DND-41 (cell line): ENCODE measurements at regions not wholly inside any gene's neighbourhood (a gene's known extent, or its start where the extent isn't known, plus 50 kb on each side); places are given as distances from the start of the nearest gene placed in this dataset.

Source experiments
- ATAC-seq: fragments of 200-7000 bp; cut with Tn5 transposase; 3 replicates; pipeline ENCODE4 v1.9.1; 2021; ENCODE audit warnings: low read depth; ENCODE audit not compliant: insufficient read depth
- DNase-seq: peaks from one replicate; pipeline ENCODE4 v3.0.0-alpha.2; 2020
- H2AFZ ChIP-seq: 2 replicates; pipeline ENCODE4 v1.6.0; 2012; ENCODE audit warnings: low read depth, low read length
- H3K27ac ChIP-seq: 2 replicates; pipeline ENCODE4 v1.5.1; 2012; ENCODE audit warnings: low read length, inconsistent platforms
- H3K27me3 ChIP-seq: fragments of 200-600 bp; sonication (generic); 2 replicates; pipeline ENCODE4 v1.6.0; 2012; ENCODE audit warnings: low read length, mild to moderate bottlenecking, inconsistent platforms; ENCODE audit not compliant: insufficient read depth, poor library complexity
- H3K36me3 ChIP-seq: 2 replicates; pipeline ENCODE4 v1.5.1; 2012; ENCODE audit warnings: low read length, inconsistent platforms; ENCODE audit not compliant: insufficient read depth
- H3K4me1 ChIP-seq: 2 replicates; pipeline ENCODE4 v1.5.1; 2012; ENCODE audit warnings: mild to moderate bottlenecking, low read length; ENCODE audit not compliant: insufficient read depth
- H3K4me2 ChIP-seq: 2 replicates; pipeline ENCODE4 v1.6.0; 2012; ENCODE audit warnings: mild to moderate bottlenecking, moderate library complexity, low read length, inconsistent platforms; ENCODE audit not compliant: insufficient read depth
- H3K4me3 ChIP-seq, 2 experiments: fragments of 200-600 bp in 1 of 2; shearing (Covaris generic) in 1 of 2; 2 replicates each; pipeline ENCODE4 v1.5.1; 2012 to 2016; ENCODE audit warnings: inconsistent platforms in 2 of 2, low read length in 2 of 2, mild to moderate bottlenecking in 2 of 2, low read depth in 1 of 2, moderate library complexity in 1 of 2
- H3K79me2 ChIP-seq: 2 replicates; pipeline ENCODE4 v1.6.0; 2012; ENCODE audit warnings: low read length, inconsistent platforms; ENCODE audit not compliant: insufficient read depth
- H3K9ac ChIP-seq: 2 replicates; pipeline ENCODE4 v1.6.0; 2012; ENCODE audit warnings: low read depth, mild to moderate bottlenecking, inconsistent platforms, low read length, moderate library complexity
- H3K9me3 ChIP-seq: 2 replicates; pipeline ENCODE4 v1.5.1; 2012; ENCODE audit warnings: low read length, moderate library complexity, mild to moderate bottlenecking, inconsistent platforms; ENCODE audit not compliant: insufficient read depth, severe bottlenecking
- H4K20me1 ChIP-seq: 2 replicates; pipeline ENCODE4 v1.6.0; 2012; ENCODE audit warnings: low read length; ENCODE audit not compliant: insufficient read depth
- EZH2 ChIP-seq: IDR thresholded peaks from 3 replicates; pipeline ENCODE4 v1.6.1; 2012; ENCODE audit warnings: borderline replicate concordance, low read depth, mild to moderate bottlenecking, moderate library complexity, low read length, inconsistent platforms; ENCODE audit not compliant: severe bottlenecking
- TF ChIP-seq, protein P1 (sequence below): IDR thresholded peaks from 2 replicates; pipeline ENCODE4 v1.5.1; 2012; ENCODE audit warnings: borderline replicate concordance, low read length, moderate library complexity, mild to moderate bottlenecking; ENCODE audit not compliant: poor library complexity, severe bottlenecking; ENCODE audit errors: extremely low read depth

DNA sequence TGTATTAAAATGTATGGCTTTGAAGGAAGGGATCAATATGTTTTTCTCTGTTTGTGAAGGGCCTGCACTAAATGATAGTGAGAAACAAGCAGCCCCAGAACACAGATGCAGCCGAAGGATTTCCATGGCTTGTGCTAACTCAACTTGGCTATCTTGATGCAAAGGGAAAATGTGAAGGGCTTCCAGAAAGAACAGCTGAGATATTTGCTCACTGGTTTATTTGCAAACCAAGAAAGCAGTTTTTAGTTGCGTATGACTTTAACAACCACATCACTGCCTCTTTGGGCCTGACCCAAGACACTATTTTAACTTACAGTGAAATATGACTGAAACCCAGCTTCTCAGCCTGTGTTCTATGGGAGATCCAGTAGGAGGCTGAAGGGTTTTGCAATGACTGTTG, 369.9 kb downstream of the SETD4 start:
- no peaks in the 10 kb centered on the region for H3K79me2 ChIP-seq
- H3K27ac ChIP-seq = no peak overlapping the region
- H3K4me3 ChIP-seq = no peak overlapping the region
- no peaks in the 10 kb centered on the region for H3K27me3 ChIP-seq
- H3K36me3 ChIP-seq = no peaks in the 10 kb centered on the region
- ATAC-seq (no peak), DNase-seq (no peak)
- H3K9me3 ChIP-seq = no peaks in the 10 kb centered on the region
- H3K4me2 ChIP-seq = no peak overlapping the region
- H2AFZ ChIP-seq = no peak overlapping the region
- TF ChIP-seq, protein P1, sequence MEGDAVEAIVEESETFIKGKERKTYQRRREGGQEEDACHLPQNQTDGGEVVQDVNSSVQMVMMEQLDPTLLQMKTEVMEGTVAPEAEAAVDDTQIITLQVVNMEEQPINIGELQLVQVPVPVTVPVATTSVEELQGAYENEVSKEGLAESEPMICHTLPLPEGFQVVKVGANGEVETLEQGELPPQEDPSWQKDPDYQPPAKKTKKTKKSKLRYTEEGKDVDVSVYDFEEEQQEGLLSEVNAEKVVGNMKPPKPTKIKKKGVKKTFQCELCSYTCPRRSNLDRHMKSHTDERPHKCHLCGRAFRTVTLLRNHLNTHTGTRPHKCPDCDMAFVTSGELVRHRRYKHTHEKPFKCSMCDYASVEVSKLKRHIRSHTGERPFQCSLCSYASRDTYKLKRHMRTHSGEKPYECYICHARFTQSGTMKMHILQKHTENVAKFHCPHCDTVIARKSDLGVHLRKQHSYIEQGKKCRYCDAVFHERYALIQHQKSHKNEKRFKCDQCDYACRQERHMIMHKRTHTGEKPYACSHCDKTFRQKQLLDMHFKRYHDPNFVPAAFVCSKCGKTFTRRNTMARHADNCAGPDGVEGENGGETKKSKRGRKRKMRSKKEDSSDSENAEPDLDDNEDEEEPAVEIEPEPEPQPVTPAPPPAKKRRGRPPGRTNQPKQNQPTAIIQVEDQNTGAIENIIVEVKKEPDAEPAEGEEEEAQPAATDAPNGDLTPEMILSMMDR = no peak
- no peak for TF ChIP-seq EZH2
- no peak overlapping the region for H3K9ac ChIP-seq
- H4K20me1 ChIP-seq = no peaks in the 10 kb centered on the region
- no peaks in the 10 kb centered on the region for H3K4me1 ChIP-seq

DNA sequence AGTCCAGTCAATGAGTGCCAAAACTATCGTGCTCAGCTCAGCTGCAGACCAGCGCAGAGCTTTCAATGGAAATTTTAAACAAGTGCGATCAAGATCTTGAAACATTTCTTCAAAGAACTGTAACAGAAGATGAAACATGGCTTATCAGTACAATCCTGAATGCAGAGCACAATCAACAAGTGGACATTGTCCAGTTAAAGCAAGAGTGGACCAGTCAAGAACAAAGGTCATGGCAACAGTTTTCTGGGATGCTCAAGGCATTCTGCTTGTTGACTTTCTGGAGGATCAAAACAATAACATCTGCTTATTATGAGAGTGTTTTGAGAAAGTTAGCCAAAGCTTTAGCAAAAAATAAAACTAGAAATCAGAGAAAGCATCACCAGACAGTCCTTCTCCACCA, 374.2 kb downstream of the SETD4 start:
- Histone ChIP-seq H3K27me3 (no peaks in the 10 kb centered on the region), H3K4me3 (no peak overlapping the region), H3K79me2 (no peaks in the 10 kb centered on the region), H3K9me3 (no peaks in the 10 kb centered on the region), H3K4me1 (no peaks in the 10 kb centered on the region), H4K20me1 (no peaks in the 10 kb centered on the region), H2AFZ (no peak overlapping the region), H3K36me3 (no peaks in the 10 kb centered on the region), H3K9ac (no peak overlapping the region), H3K4me2 (no peak overlapping the region), H3K27ac (no peak overlapping the region)
- ATAC-seq = no peak
- no peak for DNase-seq
- no peak for TF ChIP-seq EZH2
- TF ChIP-seq, protein P1 = no peak

- no peaks in the 10 kb centered on the region for H4K20me1 ChIP-seq
- H3K4me1 ChIP-seq = no peaks in the 10 kb centered on the region
- no peaks in the 10 kb centered on the region for H3K9me3 ChIP-seq
- no peak overlapping the region for H2AFZ ChIP-seq
- TF ChIP-seq, protein P1 = no peak
- no peak for TF ChIP-seq EZH2
- H3K36me3 ChIP-seq = no peaks in the 10 kb centered on the region
- no peaks in the 10 kb centered on the region for H3K79me2 ChIP-seq
- no peak overlapping the region for H3K27ac ChIP-seq
- H3K4me3 ChIP-seq = no peak overlapping the region
- ATAC-seq = no peak
- no peak for DNase-seq
- H3K9ac ChIP-seq = no peak overlapping the region
- no peak overlapping the region for H3K4me2 ChIP-seq
- no peaks in the 10 kb centered on the region for H3K27me3 ChIP-seq
These were observed 376.5 kb downstream of the SETD4 start for GRCh38 chr21:35683664-35684304.
